ENCODE measurements at regions not wholly inside any gene's neighbourhood (a gene's known extent, or its start where the extent isn't known, plus 50 kb on each side); places are given as distances from the start of the nearest gene placed in this dataset.

DNA sequence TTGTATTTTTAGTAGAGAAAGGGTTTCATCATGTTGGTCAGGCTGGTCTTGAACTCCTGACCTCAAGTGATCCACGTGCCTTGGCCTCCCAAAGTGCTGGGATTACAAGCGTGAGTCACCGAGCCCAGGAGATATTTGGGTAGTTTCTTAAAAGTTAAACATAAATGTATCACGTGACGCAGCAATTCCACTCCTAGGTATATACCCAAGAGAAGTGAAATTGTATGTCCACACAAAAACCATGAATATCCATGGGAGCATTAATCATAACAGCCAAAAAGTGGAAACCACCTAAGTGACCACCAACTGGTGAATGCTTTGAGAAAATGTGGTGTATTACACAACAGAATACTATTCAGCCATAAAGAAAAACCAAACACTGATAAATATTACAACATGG is 164.8 kb downstream of the MRPL14 start (continued):
- TF ChIP-seq CBX8 (IDR thresholded peaks at IDR 0.05; ENCODE audit: borderline replicate concordance, extremely low read depth, low read depth, low read length, poor library complexity, severe bottlenecking) (no peak), THRAP3 (IDR thresholded peaks at IDR 0.05; ENCODE audit: borderline replicate concordance) (no peak), SMARCA5 (IDR thresholded peaks at IDR 0.05) (no peak), ATF2 (CRISPR knock-in tag; IDR thresholded peaks at IDR 0.05) (no peak), ZNF583 (CRISPR knock-in tag; IDR thresholded peaks at IDR 0.05) (no peak), GMEB1 (CRISPR knock-in tag; IDR thresholded peaks at IDR 0.05) (no peak), ZNF695 (CRISPR knock-in tag; IDR thresholded peaks at IDR 0.05) (no peak), CREB1 (IDR thresholded peaks at IDR 0.05) (no peak), CREB1 (CRISPR knock-in tag; IDR thresholded peaks at IDR 0.05) (no peak), RUNX1 (IDR thresholded peaks at IDR 0.05; ENCODE audit: low read depth) (no peak), SMARCC2 (IDR thresholded peaks at IDR 0.05; ENCODE audit: low read depth) (peak; percentile 36; the same call in 1 of the 2 replicates), KLF13 (tag; IDR thresholded peaks at IDR 0.05; ENCODE audit: borderline replicate concordance, low read depth) (no peak), TCF7 (IDR thresholded peaks at IDR 0.05; ENCODE audit: borderline replicate concordance) (no peak), ZNF408 (CRISPR knock-in tag; IDR thresholded peaks at IDR 0.05; ENCODE audit: low read depth) (no peak), ZMIZ1 (IDR thresholded peaks at IDR 0.05; ENCODE audit: low read depth in 2 of 2, low read length in 2 of 2) (no peak), CREM (IDR thresholded peaks at IDR 0.05; ENCODE audit: low read depth) (no peak), GTF2A2 (tag; IDR thresholded peaks at IDR 0.05) (no peak), NR3C1 (CRISPR knock-in tag; IDR thresholded peaks at IDR 0.05) (no peak), ZNF347 (CRISPR knock-in tag; IDR thresholded peaks at IDR 0.05; ENCODE audit: low read depth) (no peak), BCLAF1 (IDR thresholded peaks at IDR 0.05; ENCODE audit: borderline replicate concordance in 1 of 2, control insufficient read depth in 1 of 2, low read depth in 2 of 2, low read length in 1 of 2) (no peak), RBFOX2 (IDR thresholded peaks at IDR 0.05; ENCODE audit: low read depth, low read length) (no peak)

Measured in K562 (cell line).